Erythroblast (primary cell): ENCODE measurements at regions not wholly inside any gene's neighbourhood (a gene's known extent, or its start where the extent isn't known, plus 50 kb on each side); places are given as distances from the start of the nearest gene placed in this dataset.

Source experiments
- GATA1 ChIP-seq: IDR thresholded peaks from 2 replicates; pipeline ENCODE4 v1.6.1; 2011; ENCODE audit warnings: low read depth, mild to moderate bottlenecking, control low read depth, low read length, moderate library complexity
- POLR2A ChIP-seq: IDR thresholded peaks from 2 replicates; pipeline ENCODE4 v1.6.1; 2011; ENCODE audit warnings: mild to moderate bottlenecking, low read length

DNA sequence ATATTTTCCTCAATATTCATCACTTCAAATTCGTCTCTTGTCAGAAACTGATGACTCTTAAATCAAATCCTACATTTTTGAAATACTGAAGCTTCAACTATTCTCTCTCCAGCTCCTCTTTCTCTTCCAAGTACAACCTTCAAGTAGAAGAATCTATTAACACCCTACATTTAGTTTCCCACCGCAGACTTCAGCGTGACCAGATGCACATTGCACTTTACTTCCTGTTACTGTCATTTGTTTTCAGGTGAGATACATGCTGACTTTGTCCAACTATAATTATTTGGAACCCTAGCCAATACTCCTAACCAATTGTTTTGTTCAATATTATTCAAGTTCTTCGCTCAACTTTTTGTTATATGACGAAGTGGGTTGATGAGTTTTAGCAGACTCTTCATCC, 116.0 kb downstream of the MRPL39 start:
- TF ChIP-seq POLR2A (no peak), GATA1 (no peak)
